ENCODE measurements at regions not wholly inside any gene's neighbourhood (a gene's known extent, or its start where the extent isn't known, plus 50 kb on each side); places are given as distances from the start of the nearest gene placed in this dataset.
"Not testable (repeated sequence)": the region's sequence is repeated elsewhere in the genome, so short reads cannot be mapped to it uniquely, and the experiment has no call there.

DNA sequence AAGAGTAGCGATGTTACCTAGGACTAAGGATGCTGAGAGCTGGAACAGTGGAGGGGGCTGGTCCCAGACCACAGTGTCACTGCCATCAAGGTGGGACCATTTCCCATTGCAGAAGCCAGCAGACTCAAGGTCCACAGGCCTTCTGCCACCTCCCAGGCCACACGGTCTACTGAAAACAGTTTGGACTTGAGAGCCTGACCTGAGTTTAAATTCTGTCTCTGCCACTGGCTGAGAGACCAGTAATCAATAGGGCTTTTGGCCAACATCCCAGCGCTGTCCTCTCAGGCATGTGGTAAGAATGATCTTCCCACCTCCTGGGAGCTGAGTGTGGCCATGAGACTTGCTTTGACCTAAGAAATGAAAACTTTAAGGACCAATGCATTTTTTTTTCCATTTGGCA lies 331.4 kb upstream of the CDH5 start:
- ChIA-PET POLR2A (no interaction called here), CTCF (no interaction called here)
- DNase-seq = no peak
- no peak overlapping the region for H3K4me3 Mint-ChIP-seq
- no peaks in the 10 kb centered on the region for H3K27me3 Mint-ChIP-seq (ENCODE audit: low read depth)
- H3K36me3 Mint-ChIP-seq (ENCODE audit: low read depth) = no peaks in the 10 kb centered on the region
- no peaks in the 10 kb centered on the region for H3K9me3 Mint-ChIP-seq (ENCODE audit: insufficient read depth)
- no peak for ATAC-seq
- H3K4me1 Mint-ChIP-seq (ENCODE audit: low read depth) = no peaks in the 10 kb centered on the region
- no peak overlapping the region for H3K27ac Mint-ChIP-seq

GRCh38 chr16:66032841-66033240 lies 333.6 kb upstream of the CDH5 start:
- ChIA-PET POLR2A (no interaction called here), CTCF (no interaction called here)
- H3K27me3 Mint-ChIP-seq (ENCODE audit: low read depth) = peaks cover 2% of the 10 kb centered on the region
- no peaks in the 10 kb centered on the region for H3K9me3 Mint-ChIP-seq (ENCODE audit: insufficient read depth)
- H3K36me3 Mint-ChIP-seq (ENCODE audit: low read depth) = no peaks in the 10 kb centered on the region
- no peak for DNase-seq
- no peak for ATAC-seq
- H3K27ac Mint-ChIP-seq = no peak overlapping the region
- no peak overlapping the region for H3K4me3 Mint-ChIP-seq
- no peaks in the 10 kb centered on the region for H3K4me1 Mint-ChIP-seq (ENCODE audit: low read depth)

DNA sequence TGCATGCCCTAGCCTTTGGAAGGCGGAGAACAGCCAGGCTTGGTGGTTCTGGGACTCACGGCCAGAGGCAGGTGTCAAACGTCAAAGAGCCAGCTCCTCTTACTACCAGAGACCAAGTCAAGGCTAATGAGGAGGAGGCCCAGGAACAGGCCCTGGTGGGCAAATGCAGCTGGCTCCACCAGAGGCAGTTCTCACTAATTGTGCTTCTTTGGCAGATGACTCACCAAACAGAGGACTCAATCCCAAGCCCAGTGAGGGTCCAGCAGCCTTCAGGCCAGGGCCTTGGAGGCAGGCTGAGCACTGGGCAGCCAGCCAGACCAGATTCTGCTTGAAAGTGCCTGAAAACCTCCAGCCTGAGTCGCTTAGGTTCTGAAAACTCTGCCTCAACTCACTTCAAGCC lies 336.5 kb upstream of the CDH5 start:
- POLR2A ChIA-PET = no interaction called here
- Mint-ChIP-seq H3K27ac (no peak overlapping the region), H3K27me3 (ENCODE audit: low read depth) (peaks cover 2% of the 10 kb centered on the region), H3K4me3 (no peak overlapping the region), H3K9me3 (ENCODE audit: insufficient read depth) (peaks cover under 1% of the 10 kb centered on the region), H3K4me1 (ENCODE audit: low read depth) (no peaks in the 10 kb centered on the region), H3K36me3 (ENCODE audit: low read depth) (no peaks in the 10 kb centered on the region)
- DNase-seq (no peak), ATAC-seq (no peak)
- CTCF ChIA-PET = no interaction called here

- peaks cover 4% of the 10 kb centered on the region for H3K9me3 Mint-ChIP-seq (ENCODE audit: insufficient read depth)
- no peak overlapping the region for H3K4me3 Mint-ChIP-seq
- ATAC-seq = no peak
- no peaks in the 10 kb centered on the region for H3K4me1 Mint-ChIP-seq (ENCODE audit: low read depth)
- POLR2A ChIA-PET = no interaction called here
- no peak overlapping the region for H3K27ac Mint-ChIP-seq
- no peak for DNase-seq
- H3K27me3 Mint-ChIP-seq (ENCODE audit: low read depth) = peaks cover 2% of the 10 kb centered on the region
- no peaks in the 10 kb centered on the region for H3K36me3 Mint-ChIP-seq (ENCODE audit: low read depth)
- CTCF ChIA-PET = no interaction called here
Measured at GRCh38 chr16:66028510-66029216, 337.8 kb upstream of the CDH5 start.

GRCh38 chr16:66026787-66027330 lies 339.6 kb upstream of the CDH5 start:
- ATAC-seq = no peak
- Mint-ChIP-seq H3K27me3 (ENCODE audit: low read depth) (peaks cover 2% of the 10 kb centered on the region), H3K4me3 (no peak overlapping the region), H3K27ac (no peak overlapping the region), H3K4me1 (ENCODE audit: low read depth) (no peaks in the 10 kb centered on the region), H3K9me3 (ENCODE audit: insufficient read depth) (peaks cover 4% of the 10 kb centered on the region), H3K36me3 (ENCODE audit: low read depth) (no peaks in the 10 kb centered on the region)
- POLR2A ChIA-PET = no interaction called here
- CTCF ChIA-PET = no interaction called here
- no peak for DNase-seq

- H3K4me3 Mint-ChIP-seq = no peak overlapping the region
- ATAC-seq (no peak), DNase-seq (no peak)
- no peaks in the 10 kb centered on the region for H3K4me1 Mint-ChIP-seq (ENCODE audit: low read depth)
- H3K27ac Mint-ChIP-seq = no peak overlapping the region
- peaks cover 2% of the 10 kb centered on the region for H3K27me3 Mint-ChIP-seq (ENCODE audit: low read depth)
- ChIA-PET POLR2A (no interaction called here), CTCF (no interaction called here)
- H3K36me3 Mint-ChIP-seq (ENCODE audit: low read depth) = no peaks in the 10 kb centered on the region
- H3K9me3 Mint-ChIP-seq (ENCODE audit: insufficient read depth) = peaks cover 4% of the 10 kb centered on the region
Measured at GRCh38 chr16:66026211-66026610, 340.3 kb upstream of the CDH5 start.

DNA sequence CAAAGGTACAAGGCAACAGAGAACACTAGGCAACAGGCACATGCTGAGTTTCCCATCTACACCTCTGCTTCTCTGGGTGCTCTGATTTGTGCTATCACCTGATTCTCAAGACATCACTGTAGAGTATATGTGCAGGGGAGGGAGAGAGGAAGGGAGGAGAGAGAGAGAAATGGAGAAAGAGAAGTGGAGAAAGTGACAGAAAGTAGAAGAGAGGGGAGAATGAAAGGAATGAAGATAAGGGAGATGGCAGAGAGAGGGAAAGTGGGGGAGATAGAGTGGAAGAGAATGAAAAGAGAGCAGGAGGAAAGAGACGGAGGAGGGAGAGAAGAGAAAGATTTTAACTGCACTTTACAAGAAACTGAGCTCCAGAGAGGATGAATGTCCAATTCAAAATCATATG lies 340.7 kb upstream of the CDH5 start:
- no peak for DNase-seq
- CTCF ChIA-PET = no interaction called here
- no peak overlapping the region for H3K27ac Mint-ChIP-seq
- H3K4me1 Mint-ChIP-seq (ENCODE audit: low read depth) = no peaks in the 10 kb centered on the region
- ATAC-seq = no peak
- no peak overlapping the region for H3K4me3 Mint-ChIP-seq
- no peaks in the 10 kb centered on the region for H3K36me3 Mint-ChIP-seq (ENCODE audit: low read depth)
- H3K9me3 Mint-ChIP-seq (ENCODE audit: insufficient read depth) = peaks cover 4% of the 10 kb centered on the region
- POLR2A ChIA-PET = no interaction called here
- H3K27me3 Mint-ChIP-seq (ENCODE audit: low read depth) = peaks cover 2% of the 10 kb centered on the region

GRCh38 chr16:66024567-66024966 lies 341.9 kb upstream of the CDH5 start:
- H3K9me3 Mint-ChIP-seq (ENCODE audit: insufficient read depth); H3K27me3 Mint-ChIP-seq (ENCODE audit: low read depth); POLR2A ChIA-PET; ATAC-seq; CTCF ChIA-PET; DNase-seq; H3K36me3 Mint-ChIP-seq (ENCODE audit: low read depth); H3K27ac Mint-ChIP-seq; H3K4me3 Mint-ChIP-seq; H3K4me1 Mint-ChIP-seq (ENCODE audit: low read depth): not testable (repeated sequence)

DNA sequence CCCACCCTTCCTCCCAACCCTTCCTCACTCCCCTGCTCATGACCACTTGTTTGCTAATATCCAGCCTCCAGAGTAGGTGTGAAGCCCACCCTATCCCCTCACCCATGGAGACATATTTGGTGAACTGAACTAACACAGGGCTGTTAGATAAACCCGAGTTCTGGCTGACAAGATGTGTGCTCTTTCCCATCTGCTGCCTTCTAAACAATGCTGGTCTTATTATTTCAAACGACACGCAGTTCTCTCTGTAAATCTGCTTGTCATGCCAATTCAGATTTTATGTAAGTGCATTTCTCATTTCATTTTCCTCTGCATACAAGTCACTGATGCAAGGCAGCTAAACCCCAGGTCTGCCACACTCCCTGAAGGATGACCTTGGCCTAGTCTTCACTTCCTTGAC lies 343.0 kb upstream of the CDH5 start:
- Mint-ChIP-seq H3K27me3 (ENCODE audit: low read depth) (peaks cover under 1% of the 10 kb centered on the region), H3K27ac (no peak overlapping the region), H3K36me3 (ENCODE audit: low read depth) (no peaks in the 10 kb centered on the region), H3K4me3 (no peak overlapping the region), H3K4me1 (ENCODE audit: low read depth) (no peaks in the 10 kb centered on the region), H3K9me3 (ENCODE audit: insufficient read depth) (peaks cover 4% of the 10 kb centered on the region)
- CTCF ChIA-PET = no interaction called here
- no peak for ATAC-seq
- POLR2A ChIA-PET = no interaction called here
- no peak for DNase-seq

DNA sequence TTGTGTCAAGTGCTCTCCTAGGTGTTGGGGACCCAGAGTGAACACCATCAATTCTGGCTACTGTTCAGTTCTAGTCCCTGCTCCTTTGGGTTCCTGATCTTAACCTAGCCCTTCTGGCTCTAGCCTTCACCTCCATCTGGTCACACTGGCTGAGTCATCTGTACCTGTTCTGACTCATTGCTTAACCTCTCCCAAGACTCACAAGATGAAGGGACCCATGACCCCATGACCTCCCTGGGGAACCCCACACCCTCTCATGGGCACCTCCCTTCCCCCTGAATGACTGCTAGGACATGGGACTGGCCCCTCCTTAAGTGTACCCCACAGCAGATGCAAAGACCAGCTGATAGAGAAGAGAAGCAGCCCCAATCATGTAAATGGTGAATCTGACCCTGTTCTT lies 345.8 kb upstream of the CDH5 start:
- Mint-ChIP-seq H3K4me1 (ENCODE audit: low read depth) (no peaks in the 10 kb centered on the region), H3K36me3 (ENCODE audit: low read depth) (no peaks in the 10 kb centered on the region), H3K4me3 (no peak overlapping the region), H3K9me3 (ENCODE audit: insufficient read depth) (peaks cover 4% of the 10 kb centered on the region), H3K27me3 (ENCODE audit: low read depth) (no peaks in the 10 kb centered on the region), H3K27ac (no peak overlapping the region)
- CTCF ChIA-PET = no interaction called here
- ATAC-seq (no peak), DNase-seq (no peak)
- POLR2A ChIA-PET = no interaction called here

GRCh38 chr16:66020046-66020445 lies 346.4 kb upstream of the CDH5 start:
- Mint-ChIP-seq H3K4me3 (no peak overlapping the region), H3K27me3 (ENCODE audit: low read depth) (no peaks in the 10 kb centered on the region), H3K36me3 (ENCODE audit: low read depth) (no peaks in the 10 kb centered on the region), H3K4me1 (ENCODE audit: low read depth) (no peaks in the 10 kb centered on the region), H3K27ac (no peak overlapping the region), H3K9me3 (ENCODE audit: insufficient read depth) (peaks cover 3% of the 10 kb centered on the region)
- DNase-seq = no peak
- ChIA-PET CTCF (no interaction called here), POLR2A (no interaction called here)
- ATAC-seq = no peak

- H3K27me3 Mint-ChIP-seq (ENCODE audit: low read depth); H3K4me1 Mint-ChIP-seq (ENCODE audit: low read depth); ATAC-seq; H3K36me3 Mint-ChIP-seq (ENCODE audit: low read depth); POLR2A ChIA-PET; H3K27ac Mint-ChIP-seq; H3K9me3 Mint-ChIP-seq (ENCODE audit: insufficient read depth); H3K4me3 Mint-ChIP-seq; DNase-seq; CTCF ChIA-PET: not testable (repeated sequence)
Measured at GRCh38 chr16:66019502-66019901, 347.0 kb upstream of the CDH5 start.

DNA sequence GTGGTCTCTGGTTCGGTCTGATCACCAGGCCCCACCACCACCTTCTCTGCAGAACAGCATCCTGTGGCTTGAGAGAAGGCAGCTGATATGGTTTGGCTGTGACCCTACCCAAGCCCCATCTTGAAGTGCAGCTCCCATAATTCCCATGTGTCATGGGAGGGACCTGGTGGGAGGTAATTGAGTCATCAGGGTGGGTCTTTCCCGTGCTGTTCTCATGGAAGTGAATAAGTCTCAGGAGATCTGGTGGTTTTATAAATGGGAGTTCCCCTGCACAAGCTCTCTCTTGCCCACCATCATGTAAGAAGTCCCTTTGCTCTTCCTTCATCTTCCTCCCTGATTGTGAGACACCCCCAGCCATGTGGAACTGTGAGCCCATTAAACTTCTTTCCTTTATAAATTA lies 352.3 kb upstream of the CDH5 start:
- Mint-ChIP-seq H3K4me3 (no peak overlapping the region), H3K9me3 (ENCODE audit: insufficient read depth) (no peaks in the 10 kb centered on the region), H3K27me3 (ENCODE audit: low read depth) (no peaks in the 10 kb centered on the region), H3K4me1 (ENCODE audit: low read depth) (no peaks in the 10 kb centered on the region), H3K27ac (no peak overlapping the region), H3K36me3 (ENCODE audit: low read depth) (no peaks in the 10 kb centered on the region)
- ATAC-seq = no peak
- POLR2A ChIA-PET = no interaction called here
- CTCF ChIA-PET = no interaction called here
- DNase-seq = no peak

Measured in activated CD8-positive, alpha-beta T cell treated with anti-CD3 and anti-CD28 coated beads, Interleukin-2, amount 10 ng/mL, durations not matched to agents 7 days and 5 days (primary cell).